GM12878 (cell line): ENCODE measurements at regions not wholly inside any gene's neighbourhood (a gene's known extent, or its start where the extent isn't known, plus 50 kb on each side); places are given as distances from the start of the nearest gene placed in this dataset.

Experiments used
- ATAC-seq: fragments of 200-7000 bp; cut with Tn5 transposase; 3 replicates; pipeline ENCODE4 v1.9.1; 2020; ENCODE audit warnings: mild to moderate bottlenecking, moderate library complexity
- BruUV-seq: library from RNA; stranded (reverse); fragments of 400-500 nt; replicated peaks from 2 replicates; lab custom pipeline; 2021; lab: Mats Ljungman, UMichigan
- CTCF ChIA-PET: fragments of 300-600 bp; sonication (Branson Sonifier 250); formaldehyde crosslinking; extraction: SDS; loops from one replicate; lab custom pipeline; 2021; ENCODE audit warnings: inconsistent platforms; lab: Yijun Ruan, JAX
- POLR2A ChIA-PET: fragments of 350-600 bp; formaldehyde crosslinking; extraction: SDS; loops from one replicate; lab custom pipeline; 2021; ENCODE audit warnings: inconsistent platforms; lab: Charles Lee
- RAD21 ChIA-PET: fragments of 300-600 bp; sonication (Branson Sonifier 250); formaldehyde crosslinking; loops from one replicate; lab custom pipeline; 2023; ENCODE audit warnings: antibody characterized with exemption; ENCODE audit not compliant: unreplicated experiment; lab: Charles Lee
- SMC1A ChIA-PET: fragments of 300-600 bp; sonication (Branson Sonifier 250); formaldehyde crosslinking; loops from one replicate; lab custom pipeline; 2023; ENCODE audit not compliant: unreplicated experiment, uncharacterized antibody; lab: Charles Lee
- DNase-seq: peaks from one replicate; pipeline ENCODE4 v3.0.0-alpha.2; 2011; ENCODE audit warnings: low read depth, low spot score
- FAIRE-seq: peaks from 3 replicates; lab custom pipeline; 2011; peaks lifted over from hg19 to GRCh38; lab: Jason Lieb, UNC
- H2AFZ ChIP-seq: 2 replicates; pipeline ENCODE4 v1.6.0; 2011; ENCODE audit warnings: low read depth, low read length, control low read depth; ENCODE audit not compliant: control insufficient read depth
- H3K27ac ChIP-seq: 2 replicates; pipeline ENCODE4 v1.5.1; 2011; ENCODE audit warnings: control low read depth; ENCODE audit not compliant: control insufficient read depth, insufficient read depth
- H3K27me3 ChIP-seq, 2 experiments: replicated peaks in 1 of 2; 2 replicates each; pipeline versions ENCODE4 v1.6.0 to v1.6.1; 2011; ENCODE audit warnings: low read length in 1 of 2; ENCODE audit not compliant: control insufficient read depth in 2 of 2, insufficient read depth in 2 of 2
- H3K36me3 ChIP-seq, 2 experiments: 2 replicates each; pipeline ENCODE4 v1.5.1; 2011; ENCODE audit warnings: low read length in 1 of 2; ENCODE audit not compliant: control insufficient read depth in 2 of 2, insufficient read depth in 2 of 2
- H3K4me1 ChIP-seq: 2 replicates; pipeline ENCODE4 v1.6.1; 2011; ENCODE audit warnings: mild to moderate bottlenecking, low read length, moderate library complexity, mixed read lengths; ENCODE audit not compliant: control insufficient read depth, insufficient read depth
- H3K4me2 ChIP-seq: 2 replicates; pipeline ENCODE4 v1.6.0; 2011; ENCODE audit warnings: control low read depth; ENCODE audit not compliant: control insufficient read depth, insufficient read depth
- H3K4me3 ChIP-seq: fragments of 200-600 bp; sonication (generic); 2 replicates; pipeline ENCODE4 v1.5.1; 2016
- H3K79me2 ChIP-seq: 2 replicates; pipeline ENCODE4 v1.6.0; 2011; ENCODE audit warnings: low read length; ENCODE audit not compliant: control insufficient read depth, insufficient read depth
- H3K9ac ChIP-seq: 2 replicates; pipeline ENCODE4 v1.8.0; 2011; ENCODE audit warnings: low read length, control low read depth, mixed read lengths; ENCODE audit not compliant: control insufficient read depth, insufficient read depth
- H3K9me3 ChIP-seq: replicated peaks from 3 replicates; pipeline ENCODE4 v1.5.1; 2011; ENCODE audit warnings: mild to moderate bottlenecking, low read length; ENCODE audit not compliant: control insufficient read depth, insufficient read depth
- H4K20me1 ChIP-seq: 2 replicates; pipeline ENCODE4 v1.6.0; 2011; ENCODE audit not compliant: control insufficient read depth, insufficient read depth
- CBX5 ChIP-seq: sonication (generic); IDR thresholded peaks from 2 replicates; pipeline ENCODE4 v1.6.1; 2016; ENCODE audit warnings: low read depth, moderate library complexity, mild to moderate bottlenecking, inconsistent platforms
- ETV6 ChIP-seq, 2 experiments: fragments of 450-650 bp in 1 of 2; IDR thresholded peaks in 1 of 2; conservative IDR thresholded peaks in 1 of 2; 2 replicates each; pipeline ENCODE4 v1.6.1; 2014; ENCODE audit warnings: antibody characterized with exemption in 1 of 2, borderline replicate concordance in 1 of 2, low read depth in 1 of 2, mild to moderate bottlenecking in 1 of 2, moderate library complexity in 1 of 2
- HDAC2 ChIP-seq: fragments of 200-600 bp; sonication (generic); IDR thresholded peaks from 2 replicates; pipeline ENCODE4 v1.6.1; 2017
- IKZF1 ChIP-seq: fragments of 450-650 bp; conservative IDR thresholded peaks from 2 replicates; pipeline ENCODE4 v1.6.1; 2017; ENCODE audit warnings: antibody characterized with exemption, mild to moderate bottlenecking
- JUNB ChIP-seq: IDR thresholded peaks from 2 replicates; pipeline ENCODE4 v1.6.1; 2016; ENCODE audit warnings: antibody characterized with exemption, mild to moderate bottlenecking
- LARP7 ChIP-seq: fragments of 450-650 bp; IDR thresholded peaks from 2 replicates; pipeline ENCODE4 v1.6.1; 2017; ENCODE audit warnings: mild to moderate bottlenecking
- MXI1 ChIP-seq: fragments of 150-350 bp; IDR thresholded peaks from 2 replicates; pipeline ENCODE4 v1.6.1; 2011; ENCODE audit warnings: low read depth, mild to moderate bottlenecking, inconsistent platforms, low read length, improper control_type of control experiment
- NFYA ChIP-seq: IDR thresholded peaks from 2 replicates; pipeline ENCODE4 v1.6.1; 2011; ENCODE audit warnings: low read depth, mild to moderate bottlenecking, low read length, improper control_type of control experiment, borderline replicate concordance
- POLR2AphosphoS2 ChIP-seq: IDR thresholded peaks from 2 replicates; pipeline ENCODE4 v1.6.1; 2011; ENCODE audit warnings: low read depth, mild to moderate bottlenecking, low read length, improper control_type of control experiment, moderate library complexity
- SIX5 ChIP-seq: IDR thresholded peaks from 2 replicates; pipeline ENCODE4 v1.6.1; 2011; ENCODE audit warnings: mild to moderate bottlenecking, low read depth, low read length, moderate library complexity; ENCODE audit not compliant: severe bottlenecking
- SMARCA5 ChIP-seq: fragments of 450-650 bp; IDR thresholded peaks from 2 replicates; pipeline ENCODE4 v1.6.1; 2017; ENCODE audit warnings: mild to moderate bottlenecking
- STAT3 ChIP-seq: IDR thresholded peaks from 2 replicates; pipeline ENCODE4 v1.6.1; 2011; ENCODE audit warnings: low read depth, low read length, improper control_type of control experiment
- WRNIP1 ChIP-seq: IDR thresholded peaks from 2 replicates; pipeline ENCODE4 v1.6.1; 2011; ENCODE audit warnings: low read depth, low read length, improper control_type of control experiment, borderline replicate concordance
- WGBS: methylation state at CpG from one replicate; pipeline ENCODE4 v1.1.6; 2016; ENCODE audit warnings: low lambda C conversion rate; ENCODE audit not compliant: insufficient replicate concordance, insufficient coverage; ENCODE audit errors: missing lambda C conversion rate; 5-methylcytosine and 5-hydroxymethylcytosine counted together
- in situ Hi-C: fragments of 300-500 bp; cut with MboI; formaldehyde crosslinking; loops from 9 replicates; pipeline ENCODE4 v1.14.3; 2018; ENCODE audit warnings: mixed read lengths
- intact Hi-C: fragments of 100-400 bp; cut with micrococcal nuclease; formaldehyde crosslinking; loops from one replicate; pipeline ENCODE4 v1.14.2; 2022; ENCODE audit not compliant: unreplicated experiment
- TF ChIP-seq, protein P1 (sequence below): IDR thresholded peaks from 2 replicates; pipeline ENCODE4 v1.6.1; 2012; ENCODE audit warnings: low read depth, low read length, improper control_type of control experiment
- TF ChIP-seq, protein P2 (sequence below): IDR thresholded peaks from 2 replicates; pipeline ENCODE4 v1.6.1; 2011; ENCODE audit warnings: borderline replicate concordance, low read depth, mild to moderate bottlenecking, moderate library complexity, low read length; ENCODE audit not compliant: insufficient read depth, poor library complexity, severe bottlenecking
- TF ChIP-seq, protein P3 (sequence below): IDR thresholded peaks from 2 replicates; pipeline ENCODE4 v1.6.1; 2012; ENCODE audit warnings: low read depth, low read length, improper control_type of control experiment
- TF ChIP-seq, protein P4 (sequence below), 3 experiments: IDR thresholded peaks in 2 of 3; conservative IDR thresholded peaks in 1 of 3; 2 replicates each; pipeline ENCODE4 v1.5.1; 2011; ENCODE audit warnings: low read depth in 3 of 3, low read length in 3 of 3, mild to moderate bottlenecking in 3 of 3, control low read depth in 2 of 3, moderate library complexity in 2 of 3, inconsistent platforms in 1 of 3, mixed read lengths in 1 of 3; ENCODE audit not compliant: control insufficient read depth in 2 of 3, insufficient read depth in 1 of 3; ENCODE audit errors: extremely low read depth in 1 of 3
- TF ChIP-seq, protein P5 (sequence below): fragments of 150-350 bp; IDR thresholded peaks from 2 replicates; pipeline ENCODE4 v1.6.1; 2014; ENCODE audit warnings: mild to moderate bottlenecking, low read depth, low read length

DNA sequence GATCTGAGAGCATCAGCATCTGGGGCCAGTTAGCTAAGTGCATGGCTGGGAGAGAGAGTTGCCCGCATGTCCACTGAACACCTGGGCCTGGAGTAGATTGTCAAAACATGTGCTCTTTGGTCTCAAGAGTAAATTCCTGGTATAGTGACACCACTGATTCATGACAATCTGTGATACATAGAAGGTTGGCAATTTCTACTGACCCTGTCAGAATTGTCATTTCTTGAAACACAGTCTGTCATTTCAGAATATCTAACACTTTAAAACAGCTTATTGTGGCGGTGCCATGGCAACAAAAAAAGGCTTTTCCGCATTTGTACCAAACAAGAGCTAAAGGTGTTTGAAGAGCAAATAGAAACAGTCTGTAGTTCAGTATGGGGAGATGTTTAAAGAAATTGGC is 186.4 kb upstream of the FAM78B start:
- Histone ChIP-seq H3K9me3 (no peaks in the 10 kb centered on the region), H3K27ac (no peak overlapping the region), H3K27me3 (no peaks in the 10 kb centered on the region), H3K4me2 (no peak overlapping the region), H3K4me1 (no peaks in the 10 kb centered on the region), H3K4me3 (no peak overlapping the region), H3K79me2 (no peaks in the 10 kb centered on the region), H3K36me3 (no peaks in the 10 kb centered on the region)
- in situ Hi-C loops (no loop called here), intact Hi-C loops (no loop called here)
- POLR2A ChIA-PET: no interaction called here
- CTCF ChIA-PET: no interaction called here
- no peak for DNase-seq
- no TSS peak for BruUV-seq
- SMC1A ChIA-PET: no interaction called here
- ATAC-seq: no peak
- 48% methylated on average over 3 of the region's 3 CpGs for whole genome bisulfite sequencing
- TF ChIP-seq SMARCA5 (no peak), CBX5 (no peak), MXI1 (no peak), IKZF1 (no peak), POLR2AphosphoS2 (no peak), SIX5 (no peak), HDAC2 (no peak), WRNIP1 (no peak), LARP7 (no peak), JUNB (no peak), ETV6 (conservative IDR thresholded peaks at IDR 0.05 in 1 of 2, IDR thresholded peaks at IDR 0.05 in 1 of 2; ENCODE audit: borderline replicate concordance in 1 of 2, low read depth in 1 of 2) (no peak), NFYA (no peak), STAT3 (no peak)
- TF ChIP-seq, protein P1, sequence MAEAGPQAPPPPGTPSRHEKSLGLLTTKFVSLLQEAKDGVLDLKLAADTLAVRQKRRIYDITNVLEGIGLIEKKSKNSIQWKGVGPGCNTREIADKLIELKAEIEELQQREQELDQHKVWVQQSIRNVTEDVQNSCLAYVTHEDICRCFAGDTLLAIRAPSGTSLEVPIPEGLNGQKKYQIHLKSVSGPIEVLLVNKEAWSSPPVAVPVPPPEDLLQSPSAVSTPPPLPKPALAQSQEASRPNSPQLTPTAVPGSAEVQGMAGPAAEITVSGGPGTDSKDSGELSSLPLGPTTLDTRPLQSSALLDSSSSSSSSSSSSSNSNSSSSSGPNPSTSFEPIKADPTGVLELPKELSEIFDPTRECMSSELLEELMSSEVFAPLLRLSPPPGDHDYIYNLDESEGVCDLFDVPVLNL: no peak
- TF ChIP-seq, protein P2, sequence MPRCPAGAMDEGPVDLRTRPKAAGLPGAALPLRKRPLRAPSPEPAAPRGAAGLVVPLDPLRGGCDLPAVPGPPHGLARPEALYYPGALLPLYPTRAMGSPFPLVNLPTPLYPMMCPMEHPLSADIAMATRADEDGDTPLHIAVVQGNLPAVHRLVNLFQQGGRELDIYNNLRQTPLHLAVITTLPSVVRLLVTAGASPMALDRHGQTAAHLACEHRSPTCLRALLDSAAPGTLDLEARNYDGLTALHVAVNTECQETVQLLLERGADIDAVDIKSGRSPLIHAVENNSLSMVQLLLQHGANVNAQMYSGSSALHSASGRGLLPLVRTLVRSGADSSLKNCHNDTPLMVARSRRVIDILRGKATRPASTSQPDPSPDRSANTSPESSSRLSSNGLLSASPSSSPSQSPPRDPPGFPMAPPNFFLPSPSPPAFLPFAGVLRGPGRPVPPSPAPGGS: no peak
- TF ChIP-seq, protein P3, sequence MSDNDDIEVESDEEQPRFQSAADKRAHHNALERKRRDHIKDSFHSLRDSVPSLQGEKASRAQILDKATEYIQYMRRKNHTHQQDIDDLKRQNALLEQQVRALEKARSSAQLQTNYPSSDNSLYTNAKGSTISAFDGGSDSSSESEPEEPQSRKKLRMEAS: no peak
- TF ChIP-seq, protein P4, sequence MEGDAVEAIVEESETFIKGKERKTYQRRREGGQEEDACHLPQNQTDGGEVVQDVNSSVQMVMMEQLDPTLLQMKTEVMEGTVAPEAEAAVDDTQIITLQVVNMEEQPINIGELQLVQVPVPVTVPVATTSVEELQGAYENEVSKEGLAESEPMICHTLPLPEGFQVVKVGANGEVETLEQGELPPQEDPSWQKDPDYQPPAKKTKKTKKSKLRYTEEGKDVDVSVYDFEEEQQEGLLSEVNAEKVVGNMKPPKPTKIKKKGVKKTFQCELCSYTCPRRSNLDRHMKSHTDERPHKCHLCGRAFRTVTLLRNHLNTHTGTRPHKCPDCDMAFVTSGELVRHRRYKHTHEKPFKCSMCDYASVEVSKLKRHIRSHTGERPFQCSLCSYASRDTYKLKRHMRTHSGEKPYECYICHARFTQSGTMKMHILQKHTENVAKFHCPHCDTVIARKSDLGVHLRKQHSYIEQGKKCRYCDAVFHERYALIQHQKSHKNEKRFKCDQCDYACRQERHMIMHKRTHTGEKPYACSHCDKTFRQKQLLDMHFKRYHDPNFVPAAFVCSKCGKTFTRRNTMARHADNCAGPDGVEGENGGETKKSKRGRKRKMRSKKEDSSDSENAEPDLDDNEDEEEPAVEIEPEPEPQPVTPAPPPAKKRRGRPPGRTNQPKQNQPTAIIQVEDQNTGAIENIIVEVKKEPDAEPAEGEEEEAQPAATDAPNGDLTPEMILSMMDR (IDR thresholded peaks at IDR 0.05 in 2 of 3, conservative IDR thresholded peaks at IDR 0.05 in 1 of 3; ENCODE audit: control insufficient read depth in 2 of 3, extremely low read depth in 1 of 3, insufficient read depth in 1 of 3, low read depth in 3 of 3, low read length in 3 of 3): no peak
- TF ChIP-seq, protein P5, sequence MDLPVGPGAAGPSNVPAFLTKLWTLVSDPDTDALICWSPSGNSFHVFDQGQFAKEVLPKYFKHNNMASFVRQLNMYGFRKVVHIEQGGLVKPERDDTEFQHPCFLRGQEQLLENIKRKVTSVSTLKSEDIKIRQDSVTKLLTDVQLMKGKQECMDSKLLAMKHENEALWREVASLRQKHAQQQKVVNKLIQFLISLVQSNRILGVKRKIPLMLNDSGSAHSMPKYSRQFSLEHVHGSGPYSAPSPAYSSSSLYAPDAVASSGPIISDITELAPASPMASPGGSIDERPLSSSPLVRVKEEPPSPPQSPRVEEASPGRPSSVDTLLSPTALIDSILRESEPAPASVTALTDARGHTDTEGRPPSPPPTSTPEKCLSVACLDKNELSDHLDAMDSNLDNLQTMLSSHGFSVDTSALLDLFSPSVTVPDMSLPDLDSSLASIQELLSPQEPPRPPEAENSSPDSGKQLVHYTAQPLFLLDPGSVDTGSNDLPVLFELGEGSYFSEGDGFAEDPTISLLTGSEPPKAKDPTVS: no peak
- TF ChIP-seq, all 136 proteins: peak for 0
- H4K20me1 ChIP-seq: no peaks in the 10 kb centered on the region
- no peak overlapping the region for H3K9ac ChIP-seq
- RAD21 ChIA-PET: no interaction called here
- H2AFZ ChIP-seq: no peak overlapping the region
- no peak for FAIRE-seq
